Fibroblast of mammary gland (primary cell): ENCODE measurements at regions not wholly inside any gene's neighbourhood (a gene's known extent, or its start where the extent isn't known, plus 50 kb on each side); places are given as distances from the start of the nearest gene placed in this dataset.

ENCODE experiments used
- DNase-seq: peaks from one replicate; pipeline ENCODE4 v3.0.0-alpha.2; 2010; ENCODE audit warnings: low read depth
- H3K4me3 ChIP-seq: 2 replicates; pipeline ENCODE4 v1.5.1; 2011; ENCODE audit warnings: low read depth, mild to moderate bottlenecking, low read length, moderate library complexity; ENCODE audit not compliant: control insufficient read depth
- CTCF ChIP-seq: conservative IDR thresholded peaks from 2 replicates; pipeline ENCODE4 v1.5.1; 2011; ENCODE audit warnings: low read depth, low read length, inconsistent platforms; ENCODE audit not compliant: control insufficient read depth, insufficient read depth

- TF ChIP-seq CTCF, result no peak
- H3K4me3 ChIP-seq, result no peak overlapping the region
- DNase-seq, result no peak
Measured at GRCh38 chr7:4436361-4436895, 245.7 kb upstream of the FOXK1 start.

- TF ChIP-seq CTCF, result no peak
- H3K4me3 ChIP-seq, result no peak overlapping the region
- no peak for DNase-seq
Measured at GRCh38 chr7:4436936-4437335, 245.2 kb upstream of the FOXK1 start.

GRCh38 chr7:4437916-4438315 is 244.2 kb upstream of the FOXK1 start:
- TF ChIP-seq CTCF, result no peak
- H3K4me3 ChIP-seq, result no peak overlapping the region
- no peak for DNase-seq

- TF ChIP-seq CTCF, result no peak
- no peak overlapping the region for H3K4me3 ChIP-seq
- DNase-seq, result no peak
Measured at GRCh38 chr7:4438723-4439245, 243.3 kb upstream of the FOXK1 start.

- no peak for DNase-seq
- no peak overlapping the region for H3K4me3 ChIP-seq
- TF ChIP-seq CTCF, result no peak
Measured at GRCh38 chr7:4439444-4439843, 242.7 kb upstream of the FOXK1 start.

- no peak for DNase-seq
- no peak overlapping the region for H3K4me3 ChIP-seq
- no peak for TF ChIP-seq CTCF
Measured at GRCh38 chr7:4444106-4444505, 238.0 kb upstream of the FOXK1 start.

- no peak for TF ChIP-seq CTCF
- no peak for DNase-seq
- no peak overlapping the region for H3K4me3 ChIP-seq
Measured at GRCh38 chr7:4445777-4446176, 236.3 kb upstream of the FOXK1 start.
